ENCODE measurements at regions not wholly inside any gene's neighbourhood (a gene's known extent, or its start where the extent isn't known, plus 50 kb on each side); places are given as distances from the start of the nearest gene placed in this dataset.
"Not testable (repeated sequence)": the region's sequence is repeated elsewhere in the genome, so short reads cannot be mapped to it uniquely, and the experiment has no call there.

GRCh38 chr17:20843261-20843660 is 199.6 kb downstream of the USP22 start:
- H3K4me3 ChIP-seq (replicated peaks in 1 of 2; ENCODE audit: low read depth in 1 of 2, low read length in 2 of 2); RAD21 ChIA-PET (ENCODE audit: low non-redundant PET in 1 of 2, low total read pairs in 2 of 2, uncharacterized antibody in 2 of 2, unreplicated experiment in 2 of 2); BruUV-seq (replicated peaks): not testable (repeated sequence)

GRCh38 chr17:20843799-20844553 is 198.8 kb downstream of the USP22 start:
- CTCF ChIA-PET, result interaction anchor here (0.7 kb wide), 1 partner anchor 42 kb away, joined by 3 read pairs; no protein-coding TSS in a partner anchor
- ATAC-seq; H3K36me3 ChIP-seq (ENCODE audit: control insufficient read depth in 1 of 2, insufficient read depth in 2 of 2, low read length in 2 of 2); H3K27me3 ChIP-seq (ENCODE audit: insufficient read depth, low read length); H3K9ac ChIP-seq (ENCODE audit: low read length); POLR2A ChIA-PET; H3K79me2 ChIP-seq (ENCODE audit: insufficient read depth, low read length); H4K20me1 ChIP-seq (ENCODE audit: insufficient read depth); H3K4me1 ChIP-seq (ENCODE audit: control insufficient read depth in 1 of 2, insufficient read depth in 2 of 2, low read length in 2 of 2); H2AFZ ChIP-seq (ENCODE audit: low read depth, low read length, poor library complexity, severe bottlenecking); H3K4me3 ChIP-seq (replicated peaks in 1 of 2; ENCODE audit: low read depth in 1 of 2, low read length in 2 of 2); RAD21 ChIA-PET (ENCODE audit: low non-redundant PET in 1 of 2, low total read pairs in 2 of 2, uncharacterized antibody in 2 of 2, unreplicated experiment in 2 of 2); H3K4me2 ChIP-seq (ENCODE audit: low read length); H3K9me2 ChIP-seq (ENCODE audit: insufficient read depth); intact Hi-C loops (cut with micrococcal nuclease); H3K27ac ChIP-seq (ENCODE audit: low read depth, low read length); H3K9me3 ChIP-seq (ENCODE audit: control insufficient read depth in 1 of 2, insufficient read depth in 1 of 2, low read depth in 1 of 2, low read length in 2 of 2); BruUV-seq (replicated peaks); DNase-seq (ENCODE audit: low read depth, low spot score): not testable (repeated sequence)

More at GRCh38 chr17:20843261-20843660, 199.6 kb downstream of the USP22 start:
- H3K9me3 ChIP-seq (ENCODE audit: control insufficient read depth in 1 of 2, insufficient read depth in 1 of 2, low read depth in 1 of 2, low read length in 2 of 2); H3K9ac ChIP-seq (ENCODE audit: low read length); H4K20me1 ChIP-seq (ENCODE audit: insufficient read depth); H3K9me2 ChIP-seq (ENCODE audit: insufficient read depth); H3K36me3 ChIP-seq (ENCODE audit: control insufficient read depth in 1 of 2, insufficient read depth in 2 of 2, low read length in 2 of 2); CTCF ChIA-PET; intact Hi-C loops (cut with micrococcal nuclease); DNase-seq (ENCODE audit: low read depth, low spot score); H3K79me2 ChIP-seq (ENCODE audit: insufficient read depth, low read length); H2AFZ ChIP-seq (ENCODE audit: low read depth, low read length, poor library complexity, severe bottlenecking); POLR2A ChIA-PET; H3K27ac ChIP-seq (ENCODE audit: low read depth, low read length); H3K4me1 ChIP-seq (ENCODE audit: control insufficient read depth in 1 of 2, insufficient read depth in 2 of 2, low read length in 2 of 2); H3K27me3 ChIP-seq (ENCODE audit: insufficient read depth, low read length); ATAC-seq; H3K4me2 ChIP-seq (ENCODE audit: low read length): not testable (repeated sequence)

GRCh38 chr17:20848869-20849443 is 193.9 kb downstream of the USP22 start:
- POLR2A ChIA-PET; H3K36me3 ChIP-seq (ENCODE audit: control insufficient read depth in 1 of 2, insufficient read depth in 2 of 2, low read length in 2 of 2); H3K79me2 ChIP-seq (ENCODE audit: insufficient read depth, low read length); H3K27me3 ChIP-seq (ENCODE audit: insufficient read depth, low read length); H2AFZ ChIP-seq (ENCODE audit: low read depth, low read length, poor library complexity, severe bottlenecking); H3K27ac ChIP-seq (ENCODE audit: low read depth, low read length); H3K9ac ChIP-seq (ENCODE audit: low read length); DNase-seq (ENCODE audit: low read depth, low spot score); H3K4me1 ChIP-seq (ENCODE audit: control insufficient read depth in 1 of 2, insufficient read depth in 2 of 2, low read length in 2 of 2); H3K4me3 ChIP-seq (replicated peaks in 1 of 2; ENCODE audit: low read depth in 1 of 2, low read length in 2 of 2); H3K9me3 ChIP-seq (ENCODE audit: control insufficient read depth in 1 of 2, insufficient read depth in 1 of 2, low read depth in 1 of 2, low read length in 2 of 2); H4K20me1 ChIP-seq (ENCODE audit: insufficient read depth); H3K9me2 ChIP-seq (ENCODE audit: insufficient read depth); H3K4me2 ChIP-seq (ENCODE audit: low read length); CTCF ChIA-PET; RAD21 ChIA-PET (ENCODE audit: low non-redundant PET in 1 of 2, low total read pairs in 2 of 2, uncharacterized antibody in 2 of 2, unreplicated experiment in 2 of 2); BruUV-seq (replicated peaks): not testable (repeated sequence)
- ATAC-seq, result peak; percentile 54; the same call in 1 of the 2 replicates
- intact Hi-C loops (cut with micrococcal nuclease), result loop anchor here (2.0 kb wide), 1 partner anchor 48 kb away; no protein-coding TSS in a partner anchor
- TF ChIP-seq RAD21 (IDR thresholded peaks at IDR 0.05; ENCODE audit: low read depth), result peak; percentile 36
- TF ChIP-seq CTCF (IDR thresholded peaks at IDR 0.05 in 2 of 3, conservative IDR thresholded peaks at IDR 0.05 in 1 of 3; ENCODE audit: borderline replicate concordance in 1 of 3, insufficient read depth in 1 of 3, low read depth in 2 of 3, low read length in 2 of 3), result peak; percentile 19 to 54 (median 43); a peak in 5 of 6 replicates

All from HCT116 (cell line).